ENCODE measurements at regions not wholly inside any gene's neighbourhood (a gene's known extent, or its start where the extent isn't known, plus 50 kb on each side); places are given as distances from the start of the nearest gene placed in this dataset.

- TF ChIP-seq SAP30 (IDR thresholded peaks at IDR 0.05; ENCODE audit: insufficient read depth, insufficient replicate concordance, low read length), result no peak
- TF ChIP-seq POLR2A (IDR thresholded peaks at IDR 0.05; ENCODE audit: control extremely low read depth in 1 of 2, low read depth in 2 of 2, low read length in 2 of 2), result no peak
- no peak for TF ChIP-seq CHD7 (IDR thresholded peaks at IDR 0.05; ENCODE audit: insufficient replicate concordance, low read length)
- TF ChIP-seq NANOG (IDR thresholded peaks at IDR 0.05; ENCODE audit: insufficient read depth, low read depth, low read length, poor library complexity, severe bottlenecking), result no peak
Observed at GRCh38 chr3:40990062-40990456, 209.2 kb upstream of the CTNNB1 start (continued).
